Suprapubic skin (tissue), 4 donors: ENCODE measurements at regions not wholly inside any gene's neighbourhood (a gene's known extent, or its start where the extent isn't known, plus 50 kb on each side); places are given as distances from the start of the nearest gene placed in this dataset.

Experiments
- CTCF ChIP-seq, 2 donors: fragments of 200-600 bp in 1 of 2; fragments of 450-650 bp in 1 of 2; sonication (generic) in 1 of 2; IDR thresholded peaks; one replicate each; pipeline ENCODE4 v1.5.1; 2016 to 2019; ENCODE audit warnings: antibody characterized with exemption in 2 of 2, mild to moderate bottlenecking in 1 of 2, moderate library complexity in 1 of 2
- EP300 ChIP-seq: sonication (generic); formaldehyde crosslinking; IDR thresholded peaks from one replicate; pipeline ENCODE4 v1.6.1; 2017; ENCODE audit warnings: antibody characterized with exemption
- POLR2A ChIP-seq, 2 donors: fragments of 450-650 bp; IDR thresholded peaks; one replicate each; pipeline ENCODE4 v1.6.1; 2017; ENCODE audit warnings: antibody characterized with exemption in 2 of 2, mild to moderate bottlenecking in 2 of 2, moderate library complexity in 2 of 2
- POLR2AphosphoS5 ChIP-seq, 3 donors: sonication (generic); formaldehyde crosslinking; IDR thresholded peaks; one replicate each; pipeline ENCODE4 v1.6.1; 2017; ENCODE audit warnings: antibody characterized with exemption in 3 of 3

GRCh38 chr5:167631191-167631590, 660.3 kb upstream of the WWC1 start:
- TF ChIP-seq CTCF (IDR thresholded peaks at IDR 0.05) (no peak), POLR2A (IDR thresholded peaks at IDR 0.05) (no peak), POLR2AphosphoS5 (IDR thresholded peaks at IDR 0.05) (no peak), EP300 (no peak)
